ENCODE measurements at regions not wholly inside any gene's neighbourhood (a gene's known extent, or its start where the extent isn't known, plus 50 kb on each side); places are given as distances from the start of the nearest gene placed in this dataset.

- DNase-seq (ENCODE audit: low read depth, low spot score): no peak
These were observed 172.6 kb upstream of the PIEZO2 start for GRCh38 chr18:11322006-11322405.

- DNase-seq (ENCODE audit: low read depth, low spot score): peak; percentile 70
These were observed 171.6 kb upstream of the PIEZO2 start for GRCh38 chr18:11320986-11321385.

GRCh38 chr18:11316546-11316945, 167.2 kb upstream of the PIEZO2 start:
- no peak for DNase-seq (ENCODE audit: low read depth, low spot score)

- DNase-seq (ENCODE audit: low read depth, low spot score): no peak
These were observed 161.2 kb upstream of the PIEZO2 start for GRCh38 chr18:11310476-11311086.

- no peak for DNase-seq (ENCODE audit: low read depth, low spot score)
These were observed 159.8 kb upstream of the PIEZO2 start for GRCh38 chr18:11309172-11309571.

GRCh38 chr18:11308499-11308898, 159.1 kb upstream of the PIEZO2 start:
- DNase-seq (ENCODE audit: low read depth, low spot score): no peak

- DNase-seq (ENCODE audit: low read depth, low spot score): no peak
These were observed 158.3 kb upstream of the PIEZO2 start for GRCh38 chr18:11307716-11308115.

GRCh38 chr18:11305507-11305906, 156.1 kb upstream of the PIEZO2 start:
- no peak for DNase-seq (ENCODE audit: low read depth, low spot score)

- DNase-seq (ENCODE audit: low read depth, low spot score): no peak
These were observed 155.6 kb upstream of the PIEZO2 start for GRCh38 chr18:11304928-11305327.

- DNase-seq (ENCODE audit: low read depth, low spot score): no peak
These were observed 147.6 kb upstream of the PIEZO2 start for GRCh38 chr18:11296946-11297345.

GRCh38 chr18:11293794-11294193, 144.4 kb upstream of the PIEZO2 start:
- no peak for DNase-seq (ENCODE audit: low read depth, low spot score)

- no peak for DNase-seq (ENCODE audit: low read depth, low spot score)
These were observed 141.4 kb upstream of the PIEZO2 start for GRCh38 chr18:11290786-11291185.

GRCh38 chr18:11289248-11289647, 139.9 kb upstream of the PIEZO2 start:
- no peak for DNase-seq (ENCODE audit: low read depth, low spot score)

GRCh38 chr18:11288401-11288800, 139.0 kb upstream of the PIEZO2 start:
- DNase-seq (ENCODE audit: low read depth, low spot score): no peak

GRCh38 chr18:11286431-11286830, 137.1 kb upstream of the PIEZO2 start:
- DNase-seq (ENCODE audit: low read depth, low spot score): no peak

- DNase-seq (ENCODE audit: low read depth, low spot score): no peak
These were observed 135.4 kb upstream of the PIEZO2 start for GRCh38 chr18:11284811-11285210.

- no peak for DNase-seq (ENCODE audit: low read depth, low spot score)
These were observed 135.0 kb upstream of the PIEZO2 start for GRCh38 chr18:11284349-11284748.

- DNase-seq (ENCODE audit: low read depth, low spot score): no peak
These were observed 134.3 kb upstream of the PIEZO2 start for GRCh38 chr18:11283479-11284161.

GRCh38 chr18:11279461-11279860, 130.1 kb upstream of the PIEZO2 start:
- peak; percentile 10 for DNase-seq (ENCODE audit: low read depth, low spot score)

GRCh38 chr18:11276678-11277077, 127.3 kb upstream of the PIEZO2 start:
- DNase-seq (ENCODE audit: low read depth, low spot score): no peak

GRCh38 chr18:11274144-11274794, 124.9 kb upstream of the PIEZO2 start:
- no peak for DNase-seq (ENCODE audit: low read depth, low spot score)

- DNase-seq (ENCODE audit: low read depth, low spot score): no peak
These were observed 123.1 kb upstream of the PIEZO2 start for GRCh38 chr18:11272516-11272915.

- DNase-seq (ENCODE audit: low read depth, low spot score): no peak
These were observed 122.6 kb upstream of the PIEZO2 start for GRCh38 chr18:11271954-11272353.
